Colonic mucosa (tissue), 4 donors: ENCODE measurements at regions not wholly inside any gene's neighbourhood (a gene's known extent, or its start where the extent isn't known, plus 50 kb on each side); places are given as distances from the start of the nearest gene placed in this dataset.
"Not testable (repeated sequence)": the region's sequence is repeated elsewhere in the genome, so short reads cannot be mapped to it uniquely, and the experiment has no call there.

Experiments used
- DNase-seq: peaks from one replicate; pipeline ENCODE4 v3.0.0-alpha.2; 2020
- H3K27ac ChIP-seq: fragments of 200-600 bp; one replicate; pipeline ENCODE4 v1.8.0; 2021
- H3K27me3 ChIP-seq: fragments of 200-600 bp; one replicate; pipeline ENCODE4 v1.8.0; 2021
- H3K36me3 ChIP-seq: fragments of 200-600 bp; one replicate; pipeline ENCODE4 v1.8.0; 2021
- H3K4me1 ChIP-seq: fragments of 200-600 bp; one replicate; pipeline ENCODE4 v1.8.0; 2021; ENCODE audit warnings: mild to moderate bottlenecking
- H3K4me3 ChIP-seq: fragments of 200-600 bp; one replicate; pipeline ENCODE4 v1.8.0; 2021
- H3K9ac ChIP-seq, 2 donors: one replicate each; pipeline ENCODE4 v1.7.0; 2013; ENCODE audit warnings: control low read depth in 2 of 2, low read depth in 2 of 2, low read length in 2 of 2
- H3K9me3 ChIP-seq: fragments of 200-600 bp; one replicate; pipeline ENCODE4 v1.8.0; 2021
- intact Hi-C: fragments of 100-400 bp; cut with DNase I; formaldehyde crosslinking; loops from one replicate; pipeline ENCODE4 v1.14.1; 2022
- TF ChIP-seq, protein P1 (sequence below): fragments of 200-600 bp; IDR thresholded peaks from one replicate; pipeline ENCODE4 v1.8.0; 2022; ENCODE audit warnings: antibody characterized with exemption, mild to moderate bottlenecking
- donor health status: healthy.
- donor health status: DM: no; HTN: no; CAD: no.
- donor health status: DM: no; HTN: no; CAD: no.

DNA sequence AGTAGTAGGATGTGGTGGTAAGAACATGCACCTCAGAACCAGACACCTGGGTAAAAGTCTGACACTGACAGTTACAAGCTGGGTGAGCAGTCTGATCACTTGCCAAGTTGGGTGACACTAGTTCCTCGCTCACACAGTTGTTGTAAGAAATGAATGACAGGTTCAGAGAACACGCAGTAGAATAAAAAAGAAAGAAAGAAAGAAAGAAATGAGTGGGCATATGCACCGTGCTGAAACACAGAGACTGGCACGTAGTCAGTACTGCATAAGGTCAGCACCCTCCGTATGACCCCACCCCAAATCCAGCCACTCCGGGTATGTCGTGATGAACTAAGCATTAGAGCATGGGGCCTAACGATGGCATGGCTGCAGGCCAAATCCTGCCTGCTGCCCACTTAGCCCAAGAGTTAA lies 90.6 kb downstream of the GLUL start:
- H3K4me3 ChIP-seq, result no peak overlapping the region
- TF ChIP-seq, protein P1, sequence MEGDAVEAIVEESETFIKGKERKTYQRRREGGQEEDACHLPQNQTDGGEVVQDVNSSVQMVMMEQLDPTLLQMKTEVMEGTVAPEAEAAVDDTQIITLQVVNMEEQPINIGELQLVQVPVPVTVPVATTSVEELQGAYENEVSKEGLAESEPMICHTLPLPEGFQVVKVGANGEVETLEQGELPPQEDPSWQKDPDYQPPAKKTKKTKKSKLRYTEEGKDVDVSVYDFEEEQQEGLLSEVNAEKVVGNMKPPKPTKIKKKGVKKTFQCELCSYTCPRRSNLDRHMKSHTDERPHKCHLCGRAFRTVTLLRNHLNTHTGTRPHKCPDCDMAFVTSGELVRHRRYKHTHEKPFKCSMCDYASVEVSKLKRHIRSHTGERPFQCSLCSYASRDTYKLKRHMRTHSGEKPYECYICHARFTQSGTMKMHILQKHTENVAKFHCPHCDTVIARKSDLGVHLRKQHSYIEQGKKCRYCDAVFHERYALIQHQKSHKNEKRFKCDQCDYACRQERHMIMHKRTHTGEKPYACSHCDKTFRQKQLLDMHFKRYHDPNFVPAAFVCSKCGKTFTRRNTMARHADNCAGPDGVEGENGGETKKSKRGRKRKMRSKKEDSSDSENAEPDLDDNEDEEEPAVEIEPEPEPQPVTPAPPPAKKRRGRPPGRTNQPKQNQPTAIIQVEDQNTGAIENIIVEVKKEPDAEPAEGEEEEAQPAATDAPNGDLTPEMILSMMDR, result no peak
- H3K4me1 ChIP-seq, result peaks cover 13% of the 10 kb centered on the region
- no peaks in the 10 kb centered on the region for H3K9me3 ChIP-seq
- DNase-seq, result no peak
- no peaks in the 10 kb centered on the region for H3K36me3 ChIP-seq
- H3K27ac ChIP-seq, result no peak overlapping the region
- H3K9ac ChIP-seq, result no peak overlapping the region
- intact Hi-C loops, result loop anchor here (5.0 to 10.0 kb wide), 2 partner anchors 96 to 156 kb away; no protein-coding TSS in a partner anchor
- no peaks in the 10 kb centered on the region for H3K27me3 ChIP-seq

DNA sequence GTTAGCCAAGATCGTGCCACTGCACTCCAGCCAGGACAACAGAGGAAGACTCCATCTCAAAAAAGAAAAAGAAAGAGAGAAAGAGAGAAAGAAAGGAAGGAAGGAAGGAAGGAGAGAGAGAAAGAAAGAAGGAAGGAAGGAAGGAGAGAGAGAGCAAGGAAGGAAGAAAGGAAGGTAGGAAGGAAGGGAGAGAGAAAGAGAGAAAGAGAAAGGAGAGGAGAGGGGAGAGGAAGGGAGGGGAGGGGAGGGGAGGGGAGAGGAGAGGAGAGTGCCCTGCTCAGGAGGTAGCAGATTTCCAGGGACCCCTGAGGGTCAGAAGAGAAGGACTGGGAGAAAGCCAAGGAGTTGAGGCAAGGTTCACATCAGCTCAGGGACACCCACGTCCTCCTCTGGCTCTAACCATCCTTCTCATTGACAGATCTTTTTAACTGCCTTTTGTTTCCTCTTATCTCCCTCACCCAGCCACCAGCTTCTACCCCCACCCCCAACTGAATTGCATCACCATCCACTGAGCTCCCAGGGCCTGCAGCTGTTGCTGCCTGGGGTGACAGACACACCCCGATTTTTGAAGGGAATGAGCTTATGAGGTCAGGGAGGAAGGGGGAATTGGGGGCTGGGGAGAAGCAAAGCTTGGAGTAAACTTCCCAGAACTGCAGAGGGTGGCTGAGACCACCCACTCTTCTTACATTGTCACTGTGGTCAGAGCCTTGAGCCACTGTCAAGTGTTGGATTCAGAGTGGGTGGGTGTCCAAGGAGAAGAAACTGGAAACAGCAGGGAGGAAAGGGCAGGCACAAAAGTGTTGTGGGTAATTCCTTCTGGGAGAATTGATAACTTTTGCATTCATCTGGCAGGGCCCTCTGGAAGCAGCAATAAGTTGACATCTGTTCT lies 91.6 kb downstream of the GLUL start:
- H3K9ac ChIP-seq, result no peak overlapping the region
- H3K27me3 ChIP-seq, result no peaks in the 10 kb centered on the region
- TF ChIP-seq, protein P1, result no peak
- no peak overlapping the region for H3K4me3 ChIP-seq
- H3K9me3 ChIP-seq, result no peaks in the 10 kb centered on the region
- H3K4me1 ChIP-seq, result peaks cover 13% of the 10 kb centered on the region
- intact Hi-C loops, result loop anchor here (5.0 to 10.0 kb wide), 2 partner anchors 97 to 155 kb away; no protein-coding TSS in a partner anchor
- no peaks in the 10 kb centered on the region for H3K36me3 ChIP-seq
- H3K27ac ChIP-seq, result no peak overlapping the region
- peak; percentile 83 for DNase-seq

DNA sequence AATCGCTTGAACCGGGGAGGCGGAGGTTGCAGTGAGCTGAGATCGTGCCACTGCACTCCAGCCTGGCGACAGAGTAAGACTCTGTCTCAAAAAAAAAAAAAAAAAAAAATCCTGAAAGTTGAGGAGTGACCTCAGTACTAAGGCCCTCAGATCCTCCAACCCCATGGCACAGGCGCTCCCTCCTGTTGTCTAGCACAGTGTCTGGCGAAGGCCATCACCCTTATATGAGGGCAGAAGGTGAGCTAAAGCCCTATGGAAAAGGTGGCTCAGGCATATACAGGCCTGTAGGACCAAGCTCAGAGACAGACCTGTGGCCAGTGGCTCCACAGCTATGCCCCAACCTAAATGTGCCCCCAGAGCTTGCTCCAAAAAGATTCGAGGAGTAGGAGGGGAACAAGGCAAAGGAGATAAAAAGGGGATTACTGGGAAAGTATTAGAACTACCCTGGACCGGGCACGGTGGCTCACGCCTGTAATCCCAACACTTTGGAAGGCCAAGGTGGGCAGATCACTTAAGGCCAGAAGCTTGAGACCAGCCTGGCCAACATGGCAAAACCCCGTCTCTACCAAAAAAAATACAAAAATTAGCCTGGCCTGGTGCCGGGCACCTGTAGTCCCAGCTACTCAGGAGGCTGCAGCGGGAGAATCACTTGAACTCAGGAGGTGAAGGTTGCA lies 92.4 kb downstream of the GLUL start:
- intact Hi-C loops, H3K9me3 ChIP-seq, H3K27ac ChIP-seq, H3K4me3 ChIP-seq, H3K27me3 ChIP-seq, H3K9ac ChIP-seq, H3K36me3 ChIP-seq, DNase-seq: not testable (repeated sequence)
- peaks cover 13% of the 10 kb centered on the region for H3K4me1 ChIP-seq

DNA sequence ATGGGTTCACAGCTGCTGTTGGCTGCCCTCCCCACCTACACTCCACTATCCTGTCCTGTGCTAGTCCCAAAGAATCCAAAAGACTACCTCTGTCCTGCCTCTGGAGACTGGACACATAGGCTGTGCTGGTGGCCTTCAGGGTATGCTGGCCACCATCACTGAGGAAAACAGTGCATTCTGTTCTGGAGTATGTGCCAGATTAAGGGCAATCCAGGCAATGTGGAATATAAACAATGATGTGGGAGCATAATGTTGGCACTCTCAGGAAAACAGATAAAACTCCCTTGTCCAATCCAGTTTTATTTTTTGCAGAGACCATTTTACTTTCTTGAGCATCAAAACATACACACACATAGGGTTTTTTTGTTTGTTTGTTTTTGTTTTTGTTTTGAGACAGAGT lies 94.3 kb downstream of the GLUL start:
- intact Hi-C loops, result no loop called here
- no peak overlapping the region for H3K9ac ChIP-seq
- H3K27me3 ChIP-seq, result no peaks in the 10 kb centered on the region
- TF ChIP-seq, protein P1, result no peak
- no peak overlapping the region for H3K27ac ChIP-seq
- DNase-seq, result no peak
- no peaks in the 10 kb centered on the region for H3K9me3 ChIP-seq
- H3K4me3 ChIP-seq, result no peak overlapping the region
- peaks cover 12% of the 10 kb centered on the region for H3K4me1 ChIP-seq
- H3K36me3 ChIP-seq, result no peaks in the 10 kb centered on the region

DNA sequence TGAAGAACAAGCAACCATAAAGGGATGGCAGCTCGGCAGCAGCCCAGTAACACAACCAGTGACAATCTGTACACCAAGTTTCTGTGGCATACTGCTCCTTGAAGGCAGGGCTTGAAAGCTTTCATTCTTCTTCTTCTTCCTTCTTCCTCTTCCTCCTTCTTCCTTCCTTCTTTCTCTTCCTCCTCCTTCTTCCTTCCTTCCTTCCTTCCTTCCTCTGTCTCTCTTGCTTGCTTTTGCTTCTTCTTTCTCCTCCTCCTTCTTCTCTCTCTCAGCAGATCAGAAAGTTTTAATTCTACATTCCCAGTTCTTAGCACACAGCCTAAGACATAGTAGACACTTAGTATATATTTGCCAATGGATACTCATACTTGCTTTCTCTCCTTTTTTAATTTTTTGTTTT lies 95.9 kb downstream of the GLUL start:
- Histone ChIP-seq H3K36me3 (no peaks in the 10 kb centered on the region), H3K4me1 (peaks cover 9% of the 10 kb centered on the region), H3K27ac (no peak overlapping the region), H3K9ac (no peak overlapping the region), H3K4me3 (no peak overlapping the region), H3K27me3 (no peaks in the 10 kb centered on the region), H3K9me3 (no peaks in the 10 kb centered on the region)
- DNase-seq, result no peak
- TF ChIP-seq, protein P1, result no peak
- intact Hi-C loops, result no loop called here
